Tibial nerve (tissue), 4 donors: ENCODE measurements at regions not wholly inside any gene's neighbourhood (a gene's known extent, or its start where the extent isn't known, plus 50 kb on each side); places are given as distances from the start of the nearest gene placed in this dataset.

ENCODE experiments used
- CTCF ChIP-seq, 5 experiments: fragments of 200-600 bp in 3 of 5; fragments of 450-650 bp in 2 of 5; sonication (generic) in 3 of 5; IDR thresholded peaks; one replicate each; pipeline ENCODE4 v1.5.1; 2016 to 2019; ENCODE audit warnings: antibody characterized with exemption in 5 of 5, mild to moderate bottlenecking in 3 of 5, moderate library complexity in 2 of 5
- EP300 ChIP-seq, 2 donors: sonication (generic); formaldehyde crosslinking; IDR thresholded peaks; one replicate each; pipeline ENCODE4 v1.6.1; 2017; ENCODE audit warnings: antibody characterized with exemption in 2 of 2, mild to moderate bottlenecking in 1 of 2
- POLR2A ChIP-seq, 2 donors: fragments of 450-650 bp; IDR thresholded peaks; one replicate each; pipeline ENCODE4 v1.6.1; 2017; ENCODE audit warnings: antibody characterized with exemption in 2 of 2, mild to moderate bottlenecking in 2 of 2, moderate library complexity in 2 of 2

- no peak for TF ChIP-seq CTCF (IDR thresholded peaks at IDR 0.05)
- TF ChIP-seq POLR2A (IDR thresholded peaks at IDR 0.05), result no peak
- no peak for TF ChIP-seq EP300 (IDR thresholded peaks at IDR 0.05)
Measured at GRCh38 chr1:14065486-14065885, 365.5 kb downstream of the PRDM2 start.
